IPS DF 19.7 (cell line): ENCODE measurements at regions not wholly inside any gene's neighbourhood (a gene's known extent, or its start where the extent isn't known, plus 50 kb on each side); places are given as distances from the start of the nearest gene placed in this dataset.
A peak's percentile ranks its signal among the peaks of the same experiment; 100 is the strongest.

Experiments used
- DNase-seq: peaks from one replicate; pipeline ENCODE4 v3.0.0-alpha.2; 2013; ENCODE audit warnings: low read depth, low spot score

DNA sequence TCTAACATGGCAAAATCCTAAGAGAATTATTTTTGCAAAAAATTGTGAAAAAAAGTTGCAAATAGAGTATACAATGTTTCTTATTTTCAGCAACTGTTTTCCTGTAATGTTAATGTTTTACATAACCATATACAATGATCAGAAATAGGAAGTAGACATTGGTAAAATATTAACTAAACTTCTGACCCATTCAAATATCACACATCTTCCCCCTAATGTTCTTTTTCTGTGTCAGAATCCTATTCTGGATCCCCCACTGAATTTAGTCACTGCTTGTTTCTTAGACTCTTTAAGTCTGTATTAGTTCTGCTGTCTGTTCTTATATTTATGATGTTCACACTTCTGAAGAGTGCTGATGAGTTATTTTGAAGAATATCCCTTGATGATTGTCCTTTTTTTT is 62.0 kb downstream of the HFE start:
- no peak for DNase-seq

DNA sequence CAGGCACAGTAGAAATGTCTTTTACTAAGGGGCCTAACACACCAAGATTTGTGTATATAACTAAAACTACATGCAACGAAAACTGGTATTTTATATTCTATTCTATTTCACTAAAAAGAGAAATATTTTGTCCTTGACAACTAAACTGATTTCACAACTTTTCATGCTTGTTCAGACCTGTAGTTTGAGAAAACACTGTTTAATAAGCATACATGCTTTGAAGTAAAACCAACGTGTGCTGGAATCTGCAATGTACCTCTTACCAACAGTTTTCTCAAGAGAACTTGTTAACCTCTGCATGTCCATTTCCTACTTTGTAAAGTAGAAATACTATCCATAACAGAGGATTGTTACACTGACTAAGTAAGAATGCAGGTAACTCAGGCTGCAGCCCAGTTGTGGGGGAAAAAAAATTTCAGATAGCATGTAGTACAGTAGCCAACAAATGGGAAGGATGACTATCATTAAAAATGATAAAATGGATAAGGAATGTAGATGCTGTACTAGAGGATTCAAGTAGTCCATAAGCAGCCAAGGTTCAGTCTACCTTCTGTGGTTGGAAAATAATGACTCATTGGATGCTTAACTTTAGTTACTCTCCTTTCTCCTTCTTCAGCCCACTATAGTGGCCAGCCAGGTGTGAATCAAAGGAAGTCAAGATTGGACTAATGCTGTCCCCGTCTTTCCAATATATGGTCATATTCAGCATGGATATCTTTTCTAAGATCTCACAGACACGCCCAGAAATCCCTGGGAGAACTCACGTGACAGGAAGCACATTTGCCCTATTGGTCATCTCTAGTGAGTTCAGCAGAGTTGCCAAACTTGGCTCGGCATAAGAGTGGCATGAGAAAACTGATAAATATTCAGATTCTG is 65.2 kb downstream of the HFE start:
- no peak for DNase-seq

- DNase-seq: no peak
These were observed 68.1 kb downstream of the HFE start for GRCh38 chr6:26155061-26155930.

- DNase-seq: no peak
These were observed 69.0 kb downstream of the HFE start for GRCh38 chr6:26156105-26156849.

- no peak for DNase-seq
These were observed 69.6 kb downstream of the HFE start for GRCh38 chr6:26156850-26157250.

DNA sequence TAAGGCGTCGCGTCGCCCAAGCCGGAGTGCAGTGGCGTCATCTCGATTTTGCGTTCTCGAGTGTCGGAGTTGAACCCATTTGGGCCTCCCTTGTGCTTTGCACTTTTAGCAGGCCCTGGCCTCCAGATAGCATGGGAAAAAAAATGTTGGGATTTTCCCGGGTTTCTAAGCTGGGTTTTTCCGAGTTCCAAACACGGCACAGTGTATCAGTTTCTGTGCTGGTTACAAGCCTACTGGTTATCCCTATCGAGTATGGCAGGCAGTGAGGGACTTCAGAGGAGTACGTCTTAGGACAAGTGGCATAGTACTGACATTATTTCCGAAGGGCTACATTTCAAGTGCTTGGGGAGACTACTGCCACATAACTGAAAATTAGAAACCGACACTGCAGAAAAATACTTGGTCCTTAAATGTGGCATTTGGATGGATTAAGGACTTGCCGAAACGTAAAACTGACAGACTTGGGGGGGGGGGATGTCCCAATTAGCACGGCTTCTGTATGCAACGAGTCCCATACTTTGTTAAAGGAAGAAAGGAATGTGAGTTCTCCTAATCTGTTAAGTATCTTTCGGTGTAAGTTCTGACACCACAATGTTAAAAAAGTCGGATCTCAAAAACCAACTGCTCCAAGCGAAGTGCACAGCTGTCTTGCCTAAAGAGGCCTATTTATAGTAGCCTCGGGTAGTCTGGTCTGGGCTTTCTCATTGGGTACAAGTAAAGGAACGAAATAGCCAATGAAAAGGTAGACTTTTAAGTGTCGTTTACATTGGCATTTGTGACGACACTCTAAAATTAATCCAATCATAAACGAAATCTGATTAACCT is 70.2 kb downstream of the HFE start:
- peak; percentile 93 for DNase-seq

- no peak for DNase-seq
These were observed 70.9 kb downstream of the HFE start for GRCh38 chr6:26158076-26158580.

- no peak for DNase-seq
These were observed 71.5 kb downstream of the HFE start for GRCh38 chr6:26158581-26159356.

- no peak for DNase-seq
These were observed 72.4 kb downstream of the HFE start for GRCh38 chr6:26159357-26160273.

DNA sequence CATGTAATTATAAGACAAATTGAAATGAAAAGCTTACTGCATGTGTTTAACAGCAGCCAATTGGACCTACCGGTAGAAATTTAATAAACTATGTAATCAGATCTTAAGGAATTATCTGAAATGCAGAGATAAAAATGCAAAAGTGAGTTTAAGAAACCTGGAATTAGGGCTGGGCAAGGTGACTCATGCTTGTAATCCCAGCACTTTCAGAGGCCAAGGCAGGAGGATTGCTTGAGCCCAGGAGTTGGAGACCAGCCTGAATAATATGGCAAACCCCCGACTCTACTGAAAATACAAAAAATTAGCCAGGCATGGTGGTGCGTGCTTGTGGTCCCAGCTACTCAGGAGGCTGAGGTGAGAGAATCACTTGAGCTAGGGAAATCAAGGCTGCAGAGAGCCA is 74.1 kb downstream of the HFE start:
- DNase-seq: no peak

DNA sequence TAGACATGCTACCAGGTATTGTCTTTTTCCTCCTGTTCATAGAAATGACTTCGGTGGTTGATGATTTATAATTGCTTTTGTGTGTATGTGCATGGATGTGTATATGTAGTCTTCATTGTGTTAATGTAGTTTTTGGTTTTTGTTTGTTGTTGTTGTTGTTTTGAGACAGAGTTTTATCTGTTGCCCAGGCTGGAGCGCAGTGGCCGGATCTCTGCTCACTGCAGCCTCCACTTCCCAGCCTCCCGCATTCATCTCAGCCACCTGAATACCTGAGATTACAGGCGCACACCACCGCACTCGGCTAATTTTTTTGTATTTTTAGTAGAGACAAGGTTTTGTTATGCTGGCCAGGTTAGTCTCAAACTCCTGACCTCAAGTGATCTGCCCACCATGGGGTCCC is 75.2 kb downstream of the HFE start:
- DNase-seq: no peak

GRCh38 chr6:26163427-26164119 is 76.3 kb downstream of the HFE start:
- no peak for DNase-seq

- DNase-seq: no peak
These were observed 76.9 kb downstream of the HFE start for GRCh38 chr6:26164120-26164505.

DNA sequence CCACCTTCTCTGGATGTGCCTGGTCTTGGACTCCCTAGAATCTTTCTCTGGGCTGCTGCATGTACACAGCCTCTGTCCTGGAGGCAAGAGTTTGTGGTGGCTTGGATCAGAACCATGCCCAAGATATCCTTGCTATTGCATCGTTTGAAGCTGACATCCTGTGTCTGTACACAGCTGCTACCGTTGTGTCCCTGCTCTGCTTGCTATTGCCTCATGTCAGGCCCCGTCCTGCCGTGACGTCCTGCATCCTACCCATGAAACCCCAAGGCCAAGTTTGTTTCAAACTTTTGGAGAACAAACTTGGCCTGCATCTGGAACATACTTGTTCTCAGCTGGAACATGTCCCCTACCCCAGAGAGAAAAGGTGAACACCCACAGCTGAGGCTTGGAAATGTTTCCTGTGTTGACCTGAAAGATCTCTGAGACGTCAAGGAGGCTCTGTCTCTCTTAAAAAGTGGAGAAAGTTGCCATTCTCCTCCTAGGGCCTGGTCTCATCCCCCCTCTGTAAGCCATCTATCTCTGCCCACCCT is 78.1 kb downstream of the HFE start:
- DNase-seq: no peak

- DNase-seq: no peak
These were observed 83.0 kb downstream of the HFE start for GRCh38 chr6:26170181-26170580.

DNA sequence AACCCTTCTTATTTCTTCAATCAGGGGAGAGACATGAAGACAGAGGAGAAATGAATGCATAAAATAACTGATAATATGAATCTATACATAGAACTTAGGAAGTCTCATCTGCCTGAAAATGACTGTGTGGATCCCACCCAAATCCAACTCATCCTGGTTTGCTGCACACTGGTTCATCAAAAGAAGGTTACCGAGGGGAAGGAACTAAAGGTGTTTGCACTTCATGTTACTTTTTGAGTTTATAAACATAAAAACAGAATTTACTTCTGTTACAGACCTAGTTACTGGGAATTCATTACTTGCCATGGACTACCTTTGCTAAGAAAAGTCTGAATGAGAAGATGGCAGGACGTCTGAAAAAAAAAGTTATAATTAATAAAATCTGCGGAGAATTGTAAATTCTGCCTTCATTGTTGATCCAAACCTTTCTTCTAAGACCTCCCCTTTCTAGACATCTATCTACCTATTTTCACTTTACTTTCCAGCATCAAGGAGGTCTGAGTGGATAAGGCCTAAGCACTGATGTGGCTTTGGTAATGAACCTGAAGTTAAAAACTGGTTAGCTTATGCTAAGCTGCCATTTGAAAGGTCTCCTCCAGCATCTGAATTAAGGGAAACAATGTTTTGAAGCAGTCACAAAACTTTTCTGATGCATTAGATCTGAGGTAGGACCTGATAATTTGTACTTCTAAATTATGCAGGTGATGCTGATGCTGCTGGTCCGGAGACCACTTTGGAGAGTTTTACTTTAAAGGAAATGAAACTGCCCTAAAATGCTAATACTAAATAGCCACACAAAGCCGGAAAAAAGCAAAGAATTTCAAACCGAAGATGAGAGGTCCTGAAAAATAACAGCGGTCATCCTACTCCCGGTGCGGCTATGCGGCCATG is 84.0 kb downstream of the HFE start:
- DNase-seq: no peak

GRCh38 chr6:26172608-26172968 is 85.4 kb downstream of the HFE start:
- no peak for DNase-seq

DNA sequence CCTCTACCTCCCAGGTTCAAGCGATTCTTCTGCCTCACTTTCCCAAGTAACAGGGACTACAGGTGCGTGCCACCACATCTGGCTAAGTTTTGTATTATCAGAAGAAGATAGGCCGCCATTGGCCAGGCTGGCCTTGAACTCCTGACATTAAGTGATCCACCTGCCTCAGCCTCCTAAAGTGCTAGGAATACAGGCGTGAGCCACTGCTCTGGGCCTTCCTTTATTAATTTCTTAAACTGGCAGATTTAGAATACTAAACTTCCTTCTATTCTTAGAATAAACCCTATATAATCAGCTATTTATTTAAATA is 86.6 kb downstream of the HFE start:
- no peak for DNase-seq
